ENCODE measurements at regions not wholly inside any gene's neighbourhood (a gene's known extent, or its start where the extent isn't known, plus 50 kb on each side); places are given as distances from the start of the nearest gene placed in this dataset.

DNA sequence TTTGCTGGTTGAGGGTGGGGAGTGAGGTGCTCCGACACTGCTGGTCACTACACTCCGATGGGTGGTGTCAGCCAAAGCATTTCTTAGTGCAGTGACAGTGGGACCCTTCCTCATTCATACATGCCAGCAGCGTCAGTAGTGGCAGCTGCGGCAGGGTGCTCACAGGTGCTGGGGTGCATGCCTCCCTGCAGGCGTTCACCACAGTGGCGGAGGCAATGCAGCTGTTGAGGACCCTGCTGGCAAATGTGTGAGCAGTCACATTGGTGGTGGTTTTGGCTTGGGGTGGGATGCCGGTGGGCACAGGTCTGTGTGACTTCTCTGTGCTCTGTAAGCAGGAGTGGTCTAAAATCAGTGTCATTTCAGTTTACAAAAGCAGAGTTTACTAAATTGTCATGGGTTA lies 464.6 kb downstream of the FUT8 start:
- no peak for TF ChIP-seq POLR2A (IDR thresholded peaks at IDR 0.05)
- TF ChIP-seq, protein P1, sequence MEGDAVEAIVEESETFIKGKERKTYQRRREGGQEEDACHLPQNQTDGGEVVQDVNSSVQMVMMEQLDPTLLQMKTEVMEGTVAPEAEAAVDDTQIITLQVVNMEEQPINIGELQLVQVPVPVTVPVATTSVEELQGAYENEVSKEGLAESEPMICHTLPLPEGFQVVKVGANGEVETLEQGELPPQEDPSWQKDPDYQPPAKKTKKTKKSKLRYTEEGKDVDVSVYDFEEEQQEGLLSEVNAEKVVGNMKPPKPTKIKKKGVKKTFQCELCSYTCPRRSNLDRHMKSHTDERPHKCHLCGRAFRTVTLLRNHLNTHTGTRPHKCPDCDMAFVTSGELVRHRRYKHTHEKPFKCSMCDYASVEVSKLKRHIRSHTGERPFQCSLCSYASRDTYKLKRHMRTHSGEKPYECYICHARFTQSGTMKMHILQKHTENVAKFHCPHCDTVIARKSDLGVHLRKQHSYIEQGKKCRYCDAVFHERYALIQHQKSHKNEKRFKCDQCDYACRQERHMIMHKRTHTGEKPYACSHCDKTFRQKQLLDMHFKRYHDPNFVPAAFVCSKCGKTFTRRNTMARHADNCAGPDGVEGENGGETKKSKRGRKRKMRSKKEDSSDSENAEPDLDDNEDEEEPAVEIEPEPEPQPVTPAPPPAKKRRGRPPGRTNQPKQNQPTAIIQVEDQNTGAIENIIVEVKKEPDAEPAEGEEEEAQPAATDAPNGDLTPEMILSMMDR (IDR thresholded peaks at IDR 0.05): no peak
